DND-41 (cell line): ENCODE measurements at regions not wholly inside any gene's neighbourhood (a gene's known extent, or its start where the extent isn't known, plus 50 kb on each side); places are given as distances from the start of the nearest gene placed in this dataset.

Source experiments
- ATAC-seq: fragments of 200-7000 bp; cut with Tn5 transposase; 3 replicates; pipeline ENCODE4 v1.9.1; 2021; ENCODE audit warnings: low read depth; ENCODE audit not compliant: insufficient read depth
- DNase-seq: peaks from one replicate; pipeline ENCODE4 v3.0.0-alpha.2; 2020
- H2AFZ ChIP-seq: 2 replicates; pipeline ENCODE4 v1.6.0; 2012; ENCODE audit warnings: low read depth, low read length
- H3K27ac ChIP-seq: 2 replicates; pipeline ENCODE4 v1.5.1; 2012; ENCODE audit warnings: low read length, inconsistent platforms
- H3K27me3 ChIP-seq: fragments of 200-600 bp; sonication (generic); 2 replicates; pipeline ENCODE4 v1.6.0; 2012; ENCODE audit warnings: low read length, mild to moderate bottlenecking, inconsistent platforms; ENCODE audit not compliant: insufficient read depth, poor library complexity
- H3K36me3 ChIP-seq: 2 replicates; pipeline ENCODE4 v1.5.1; 2012; ENCODE audit warnings: low read length, inconsistent platforms; ENCODE audit not compliant: insufficient read depth
- H3K4me1 ChIP-seq: 2 replicates; pipeline ENCODE4 v1.5.1; 2012; ENCODE audit warnings: mild to moderate bottlenecking, low read length; ENCODE audit not compliant: insufficient read depth
- H3K4me2 ChIP-seq: 2 replicates; pipeline ENCODE4 v1.6.0; 2012; ENCODE audit warnings: mild to moderate bottlenecking, moderate library complexity, low read length, inconsistent platforms; ENCODE audit not compliant: insufficient read depth
- H3K4me3 ChIP-seq, 2 experiments: fragments of 200-600 bp in 1 of 2; shearing (Covaris generic) in 1 of 2; 2 replicates each; pipeline ENCODE4 v1.5.1; 2012 to 2016; ENCODE audit warnings: inconsistent platforms in 2 of 2, low read length in 2 of 2, mild to moderate bottlenecking in 2 of 2, low read depth in 1 of 2, moderate library complexity in 1 of 2
- H3K79me2 ChIP-seq: 2 replicates; pipeline ENCODE4 v1.6.0; 2012; ENCODE audit warnings: low read length, inconsistent platforms; ENCODE audit not compliant: insufficient read depth
- H3K9ac ChIP-seq: 2 replicates; pipeline ENCODE4 v1.6.0; 2012; ENCODE audit warnings: low read depth, mild to moderate bottlenecking, inconsistent platforms, low read length, moderate library complexity
- H3K9me3 ChIP-seq: 2 replicates; pipeline ENCODE4 v1.5.1; 2012; ENCODE audit warnings: low read length, moderate library complexity, mild to moderate bottlenecking, inconsistent platforms; ENCODE audit not compliant: insufficient read depth, severe bottlenecking
- H4K20me1 ChIP-seq: 2 replicates; pipeline ENCODE4 v1.6.0; 2012; ENCODE audit warnings: low read length; ENCODE audit not compliant: insufficient read depth
- CTCF ChIP-seq: IDR thresholded peaks from 2 replicates; pipeline ENCODE4 v1.5.1; 2012; ENCODE audit warnings: borderline replicate concordance, low read length, moderate library complexity, mild to moderate bottlenecking; ENCODE audit not compliant: poor library complexity, severe bottlenecking; ENCODE audit errors: extremely low read depth
- EZH2 ChIP-seq: IDR thresholded peaks from 3 replicates; pipeline ENCODE4 v1.6.1; 2012; ENCODE audit warnings: borderline replicate concordance, low read depth, mild to moderate bottlenecking, moderate library complexity, low read length, inconsistent platforms; ENCODE audit not compliant: severe bottlenecking

GRCh38 chr12:97397008-97397407 is 65.6 kb upstream of the RMST start:
- Histone ChIP-seq H3K79me2 (no peaks in the 10 kb centered on the region), H3K27me3 (no peaks in the 10 kb centered on the region), H3K27ac (no peak overlapping the region), H3K4me3 (no peak overlapping the region), H4K20me1 (no peaks in the 10 kb centered on the region), H3K4me2 (no peak overlapping the region), H2AFZ (no peak overlapping the region), H3K36me3 (no peaks in the 10 kb centered on the region), H3K9me3 (no peaks in the 10 kb centered on the region), H3K9ac (no peak overlapping the region), H3K4me1 (no peaks in the 10 kb centered on the region)
- ATAC-seq = no peak
- no peak for DNase-seq
- TF ChIP-seq EZH2 = no peak
- no peak for TF ChIP-seq CTCF

DNA sequence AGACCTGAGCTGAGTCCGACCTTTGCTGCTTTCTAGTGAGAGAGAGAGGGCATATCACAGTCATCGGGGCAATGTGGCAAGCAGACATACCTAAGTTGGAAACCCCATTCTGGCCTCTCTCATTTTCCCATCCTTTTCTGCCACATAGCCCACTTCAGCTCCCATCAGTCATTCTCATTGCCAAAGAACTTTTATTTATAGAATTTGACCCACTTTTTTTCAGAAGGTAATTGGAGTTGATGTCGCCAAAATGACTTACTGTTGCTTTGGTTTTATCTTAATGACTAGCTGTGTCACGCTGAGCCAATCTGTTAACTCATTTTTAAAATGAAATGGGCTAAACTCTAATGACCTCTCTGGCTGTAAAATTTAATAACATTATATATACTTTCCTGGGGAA is 63.9 kb upstream of the RMST start:
- H3K9me3 ChIP-seq = no peaks in the 10 kb centered on the region
- H2AFZ ChIP-seq = no peak overlapping the region
- H3K9ac ChIP-seq = no peak overlapping the region
- no peaks in the 10 kb centered on the region for H3K27me3 ChIP-seq
- H3K4me3 ChIP-seq = no peak overlapping the region
- no peaks in the 10 kb centered on the region for H3K36me3 ChIP-seq
- TF ChIP-seq CTCF (no peak), EZH2 (no peak)
- H4K20me1 ChIP-seq = no peaks in the 10 kb centered on the region
- DNase-seq = no peak
- no peaks in the 10 kb centered on the region for H3K4me1 ChIP-seq
- ATAC-seq = no peak
- no peak overlapping the region for H3K4me2 ChIP-seq
- no peak overlapping the region for H3K27ac ChIP-seq
- H3K79me2 ChIP-seq = no peaks in the 10 kb centered on the region

GRCh38 chr12:97404093-97404492 is 58.5 kb upstream of the RMST start:
- TF ChIP-seq CTCF (no peak), EZH2 (no peak)
- no peak for ATAC-seq
- DNase-seq = no peak
- Histone ChIP-seq H3K4me2 (no peak overlapping the region), H3K27me3 (no peaks in the 10 kb centered on the region), H3K4me3 (no peak overlapping the region), H3K27ac (no peak overlapping the region), H3K9me3 (no peaks in the 10 kb centered on the region), H3K79me2 (no peaks in the 10 kb centered on the region), H3K9ac (no peak overlapping the region), H2AFZ (no peak overlapping the region), H4K20me1 (no peaks in the 10 kb centered on the region), H3K4me1 (no peaks in the 10 kb centered on the region), H3K36me3 (no peaks in the 10 kb centered on the region)

DNA sequence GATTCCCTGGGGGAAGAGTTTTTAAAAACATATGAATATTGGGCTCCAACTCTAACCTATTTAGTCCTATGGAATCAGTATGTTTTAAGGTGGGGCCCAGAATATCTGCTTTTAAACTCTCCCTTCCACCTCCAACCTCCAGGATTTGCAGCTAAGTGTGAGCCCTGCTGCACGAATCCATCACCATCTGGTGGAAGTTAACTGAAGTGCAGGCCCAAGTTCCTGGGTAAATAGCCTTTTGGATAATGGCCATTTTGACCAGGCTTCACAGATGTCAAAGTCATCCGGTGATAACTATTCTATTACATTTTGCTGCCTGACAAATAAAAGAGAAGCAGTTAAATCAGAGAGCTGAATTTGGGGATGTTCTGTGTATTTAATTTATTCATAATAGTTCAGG is 58.1 kb upstream of the RMST start:
- Histone ChIP-seq H4K20me1 (no peaks in the 10 kb centered on the region), H3K79me2 (no peaks in the 10 kb centered on the region), H3K9me3 (no peaks in the 10 kb centered on the region), H3K27ac (no peak overlapping the region), H3K9ac (no peak overlapping the region), H3K4me1 (no peaks in the 10 kb centered on the region), H3K36me3 (no peaks in the 10 kb centered on the region), H3K4me2 (no peak overlapping the region), H3K27me3 (no peaks in the 10 kb centered on the region), H2AFZ (no peak overlapping the region), H3K4me3 (no peak overlapping the region)
- TF ChIP-seq EZH2 (no peak), CTCF (peak; percentile 75)
- DNase-seq (peak; percentile 13), ATAC-seq (peak; percentile 68; the same call in 2 of the 3 replicates)
